RCC 7860 (cell line): ENCODE measurements at regions not wholly inside any gene's neighbourhood (a gene's known extent, or its start where the extent isn't known, plus 50 kb on each side); places are given as distances from the start of the nearest gene placed in this dataset.

Experiments used
- DNase-seq: peaks from one replicate; pipeline ENCODE4 v3.0.0-alpha.2; 2015; ENCODE audit warnings: low spot score
- FAIRE-seq: peaks from 2 replicates; lab custom pipeline; 2012; peaks lifted over from hg19 to GRCh38; lab: Jason Lieb, UNC

DNA sequence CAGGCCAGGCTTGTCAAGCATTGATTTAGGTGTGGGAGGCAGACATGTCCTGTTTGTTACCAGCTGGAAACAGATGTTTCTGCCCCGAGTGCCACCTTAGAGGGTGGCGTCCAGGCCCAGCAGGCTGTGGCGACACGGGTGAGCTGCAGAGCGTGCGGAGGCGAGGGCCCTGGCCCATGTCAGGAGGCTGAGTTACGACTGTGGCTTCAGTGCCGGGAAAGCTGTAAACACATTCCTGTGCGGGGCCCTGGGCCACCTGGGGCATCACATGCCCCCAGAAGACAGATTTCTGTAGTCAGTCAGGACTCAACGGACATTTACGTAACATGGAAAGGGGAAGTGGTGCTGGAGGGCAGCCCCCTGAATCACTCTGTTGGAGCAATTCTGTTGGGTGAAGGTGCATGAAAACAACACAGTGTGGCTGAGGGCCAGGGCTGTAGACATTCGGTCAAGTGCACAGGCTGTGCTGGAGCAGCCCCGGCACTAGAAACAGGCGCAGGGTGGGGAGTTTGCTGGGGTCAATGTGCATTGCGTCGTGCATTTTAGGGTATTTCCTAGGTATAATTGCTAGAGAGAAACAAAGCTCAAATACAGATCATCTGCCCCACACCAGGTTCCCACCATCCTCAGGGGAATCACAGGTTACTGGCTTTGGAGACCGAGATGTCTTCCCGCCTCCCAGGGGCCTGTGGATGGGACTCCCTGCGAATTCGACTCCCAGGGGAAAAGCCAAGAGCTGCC lies 291.8 kb downstream of the TMEM121 start:
- FAIRE-seq (no peak), DNase-seq (no peak)

DNA sequence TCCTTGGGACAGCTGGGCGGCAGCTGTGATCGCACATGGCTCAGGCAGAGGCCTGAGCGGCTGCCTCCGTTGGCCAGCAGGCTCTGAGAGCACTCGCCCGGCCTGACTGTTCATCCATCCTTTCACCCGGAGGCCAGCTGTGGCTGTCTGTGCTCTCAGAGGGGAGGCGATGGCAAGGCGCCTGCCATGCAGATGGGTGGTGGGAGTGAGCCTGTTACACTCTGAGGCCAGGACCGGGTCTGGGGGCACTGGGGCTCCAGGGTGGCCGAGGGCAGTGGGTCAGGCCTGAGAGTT lies 292.3 kb downstream of the TMEM121 start:
- FAIRE-seq (no peak), DNase-seq (no peak)

DNA sequence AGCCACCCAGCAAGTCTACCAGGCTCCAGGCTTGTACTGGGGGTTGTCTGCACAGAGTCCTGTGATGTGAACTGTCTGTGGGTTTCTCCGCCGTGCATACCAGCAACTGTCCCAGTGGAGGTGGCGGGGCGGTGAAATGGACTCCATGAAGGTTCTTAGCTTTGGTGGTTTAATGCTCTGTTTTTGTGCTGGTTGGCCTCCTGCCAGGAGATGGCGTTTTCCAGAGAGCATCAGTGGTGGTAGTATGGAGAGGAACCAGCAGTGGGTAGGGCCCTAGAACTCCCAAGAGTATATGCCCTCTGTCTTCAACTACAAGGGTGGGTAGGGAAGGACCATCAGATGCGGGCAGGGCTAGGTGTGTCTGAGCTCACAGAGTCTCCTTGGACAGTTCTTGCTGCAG lies 303.8 kb downstream of the TMEM121 start:
- no peak for FAIRE-seq
- no peak for DNase-seq

DNA sequence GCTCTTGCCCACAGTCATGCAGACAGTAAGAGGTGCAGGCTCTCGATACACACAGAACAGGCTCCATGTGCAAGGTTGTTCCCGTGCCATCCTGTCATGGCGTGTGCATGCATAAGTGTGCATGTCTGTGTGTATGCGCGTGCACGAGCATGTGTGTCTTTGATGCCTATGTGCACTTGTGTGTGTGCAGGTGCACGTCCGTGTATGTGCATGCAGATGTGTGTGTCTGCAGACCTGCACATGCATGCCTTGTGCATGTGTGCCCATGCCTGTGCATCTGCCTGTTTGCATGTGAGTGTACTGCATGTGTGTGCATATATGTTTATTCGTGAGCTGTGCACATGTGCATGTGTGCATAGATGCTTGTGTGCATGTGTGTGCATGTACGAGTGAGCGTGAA lies 309.8 kb downstream of the TMEM121 start:
- DNase-seq (no peak), FAIRE-seq (no peak)

DNA sequence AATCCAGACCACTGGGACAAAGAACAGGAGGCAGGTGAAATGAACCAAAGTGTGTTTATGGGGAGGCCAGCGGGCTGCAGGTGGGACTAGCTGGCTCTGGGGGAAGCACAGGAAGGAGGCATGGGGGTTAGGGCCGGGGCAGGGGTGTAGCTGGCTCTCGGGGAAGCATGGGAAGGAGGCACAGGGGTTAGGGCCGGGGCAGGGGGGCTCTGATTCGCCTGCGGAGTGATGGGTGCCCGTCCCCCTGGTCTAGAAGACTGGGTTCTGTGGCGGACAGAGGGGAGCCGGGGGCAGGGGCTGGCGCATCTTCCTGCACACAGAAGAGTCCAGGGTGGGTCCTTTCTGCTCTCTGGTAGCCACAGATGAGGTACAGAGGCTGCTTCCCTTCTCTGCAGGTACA lies 310.3 kb downstream of the TMEM121 start:
- no peak for FAIRE-seq
- DNase-seq = no peak

DNA sequence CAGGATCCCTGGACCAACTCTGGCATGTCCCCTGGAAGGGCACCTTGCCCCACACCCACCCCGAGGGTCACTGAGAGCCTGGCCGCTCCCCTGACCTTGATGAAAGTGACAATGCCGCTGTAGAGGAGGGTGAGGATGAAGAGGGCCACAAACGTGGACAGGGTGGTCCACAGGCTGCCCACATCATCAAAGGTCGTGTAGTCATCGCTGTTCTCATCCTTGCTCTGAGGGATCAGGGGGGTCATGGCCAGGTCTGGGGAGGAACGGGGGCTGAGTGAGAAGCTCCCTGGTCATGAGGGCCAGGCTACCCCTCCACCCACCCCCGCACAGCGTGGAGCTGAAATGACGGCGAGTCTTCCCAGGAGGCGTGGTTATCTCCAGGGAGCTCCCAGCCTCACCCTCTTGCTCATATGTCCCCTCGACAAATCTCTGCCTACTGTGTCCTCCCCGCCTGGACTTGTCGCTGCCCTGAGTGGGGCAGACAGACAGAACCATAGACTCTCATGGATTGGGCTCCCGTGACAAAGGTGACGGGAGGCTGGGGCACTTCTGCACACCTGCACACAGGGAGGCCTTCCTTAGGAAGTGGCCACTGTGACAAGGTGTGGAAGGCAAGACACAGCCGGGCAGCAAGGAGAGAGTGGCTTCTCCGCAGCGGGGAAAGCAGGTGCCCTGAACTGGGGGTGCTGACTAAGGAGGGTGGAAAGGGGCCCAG lies 311.1 kb downstream of the TMEM121 start:
- FAIRE-seq (no peak), DNase-seq (no peak)

DNA sequence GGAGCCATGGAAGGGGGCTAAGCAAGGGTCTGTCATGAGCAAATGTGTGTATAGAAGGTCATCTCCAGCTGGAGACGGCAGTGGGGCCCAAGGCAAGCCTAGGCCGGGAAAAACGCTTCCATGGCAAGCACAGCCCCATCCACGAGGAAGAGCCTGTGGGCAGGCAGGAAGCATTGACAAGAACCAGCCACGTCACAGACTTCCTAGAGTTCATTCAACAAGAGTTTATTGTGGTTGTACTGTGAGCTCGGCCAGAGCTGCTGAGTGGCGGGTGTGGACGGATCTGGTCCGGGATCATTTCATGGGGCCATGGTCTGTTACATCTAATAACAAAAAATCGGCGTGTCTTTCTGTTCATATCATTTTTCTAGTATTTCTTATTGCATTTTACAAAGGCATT lies 311.7 kb downstream of the TMEM121 start:
- DNase-seq (no peak), FAIRE-seq (no peak)

DNA sequence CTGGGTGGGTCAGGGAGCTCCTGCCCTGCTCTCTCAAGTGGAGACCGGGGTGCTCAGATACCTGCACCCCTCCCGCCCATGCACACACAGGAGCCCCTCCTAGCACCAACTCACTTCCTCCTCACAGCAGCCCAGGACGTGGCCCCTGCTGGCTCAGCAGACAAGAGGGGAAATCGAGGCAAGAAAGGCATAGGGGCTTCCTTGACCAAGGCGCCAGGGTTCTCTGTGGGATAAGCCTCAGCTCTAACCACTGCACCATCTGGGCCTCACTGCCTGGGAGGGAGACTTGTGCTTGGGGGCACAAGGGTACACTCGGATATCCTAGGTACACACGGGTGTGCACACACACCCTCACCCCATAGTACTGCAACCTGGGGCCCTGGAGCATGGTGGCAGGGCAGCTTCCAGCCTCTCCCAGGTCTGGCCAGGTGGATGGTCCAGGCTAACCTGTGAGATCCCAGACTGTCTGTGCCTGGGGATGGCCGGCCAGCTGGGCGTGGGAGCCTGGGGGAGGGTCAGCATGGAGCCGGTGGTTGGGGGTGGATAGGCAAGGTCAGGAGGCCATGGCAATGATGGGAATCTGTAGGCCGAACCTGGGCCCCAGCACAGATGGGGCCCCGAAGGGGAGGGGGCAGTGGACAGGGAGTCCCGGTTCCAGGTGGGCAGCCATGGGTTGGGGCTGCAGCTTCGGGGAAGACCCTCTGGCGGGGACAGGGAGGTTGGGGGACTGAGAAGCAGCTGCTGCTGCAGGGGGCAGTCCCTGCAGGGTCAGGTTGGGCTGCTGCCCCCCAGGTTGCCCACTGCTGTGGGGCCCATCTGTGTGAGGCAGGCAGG lies 312.4 kb downstream of the TMEM121 start:
- DNase-seq (no peak), FAIRE-seq (no peak)

DNA sequence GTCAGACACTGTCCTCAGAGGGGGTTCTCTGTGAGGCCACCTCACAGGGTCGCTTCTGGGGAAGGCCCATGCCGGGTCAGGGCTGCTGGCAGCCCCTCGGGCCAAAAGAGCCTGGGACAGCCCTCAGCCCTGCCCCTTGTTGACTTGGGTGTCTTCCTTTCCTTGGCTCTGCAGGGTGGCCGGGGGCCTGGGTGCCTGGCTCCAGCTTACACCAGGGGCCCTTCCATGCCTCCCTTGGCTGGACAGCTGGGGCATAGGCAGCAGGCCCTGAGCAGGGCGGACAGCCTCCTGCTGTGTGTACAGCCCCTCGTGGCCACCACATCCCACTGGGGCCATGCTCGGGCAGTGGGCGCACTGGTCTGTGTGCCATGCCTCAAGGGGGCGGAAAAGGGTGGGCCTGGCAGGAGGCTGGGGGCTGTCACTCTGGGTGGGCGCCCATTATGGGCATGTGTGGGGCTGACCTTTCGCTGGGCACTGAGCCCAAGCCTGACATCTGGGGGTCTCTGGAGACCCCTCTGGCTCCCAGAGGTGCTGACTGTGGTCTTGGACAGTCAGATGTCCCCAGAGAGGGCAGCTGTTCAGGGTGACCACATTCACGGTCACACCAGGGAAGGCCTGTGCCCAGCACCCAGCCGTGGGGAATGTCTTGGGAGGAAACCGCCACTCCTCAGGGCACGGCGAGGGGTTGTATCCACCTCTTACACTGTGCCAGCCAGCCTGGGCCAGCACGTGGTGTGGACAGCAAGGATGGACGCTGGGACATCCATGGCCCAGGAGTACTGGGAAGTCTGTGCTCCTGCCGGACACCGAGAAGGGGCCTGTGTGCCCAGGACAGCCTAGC lies 313.3 kb downstream of the TMEM121 start:
- DNase-seq = no peak
- no peak for FAIRE-seq

DNA sequence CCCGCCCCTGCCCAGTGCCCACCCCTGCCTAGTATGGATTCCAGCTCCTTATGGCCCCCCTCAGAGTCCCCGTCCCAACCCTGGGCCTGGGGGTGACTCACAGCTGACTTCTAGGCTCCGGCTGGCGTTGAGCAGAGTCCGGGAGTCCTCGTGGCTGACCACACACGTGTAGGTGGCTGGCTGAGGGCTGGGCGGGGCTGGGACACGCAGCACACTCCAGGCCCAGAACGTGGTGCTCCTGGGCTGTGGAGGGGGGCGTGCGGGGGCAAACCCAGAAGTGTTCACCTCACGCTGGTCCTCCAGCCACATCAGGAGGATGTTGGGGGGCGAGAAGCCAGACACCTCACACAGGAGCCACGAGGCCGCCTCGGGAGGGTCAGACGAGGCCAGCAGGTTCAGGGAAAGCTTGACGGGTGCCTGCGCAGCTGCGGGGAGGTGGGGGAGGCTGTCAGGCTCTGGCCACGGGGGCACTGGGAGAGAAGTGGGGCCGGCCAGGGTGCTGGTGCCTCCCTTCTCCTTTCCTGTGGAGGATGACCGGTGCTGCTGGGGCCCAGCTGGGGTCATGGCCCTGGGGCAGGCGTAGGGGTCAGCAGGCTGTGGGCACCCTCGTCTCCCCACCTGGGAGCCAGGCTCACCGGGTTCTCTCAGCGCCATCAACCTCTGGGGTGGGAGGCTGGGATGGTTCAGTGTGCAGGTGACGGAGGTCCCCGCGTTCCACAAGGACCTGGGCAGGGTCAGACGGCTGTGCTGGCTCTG lies 314.1 kb downstream of the TMEM121 start:
- FAIRE-seq = no peak
- DNase-seq = no peak

DNA sequence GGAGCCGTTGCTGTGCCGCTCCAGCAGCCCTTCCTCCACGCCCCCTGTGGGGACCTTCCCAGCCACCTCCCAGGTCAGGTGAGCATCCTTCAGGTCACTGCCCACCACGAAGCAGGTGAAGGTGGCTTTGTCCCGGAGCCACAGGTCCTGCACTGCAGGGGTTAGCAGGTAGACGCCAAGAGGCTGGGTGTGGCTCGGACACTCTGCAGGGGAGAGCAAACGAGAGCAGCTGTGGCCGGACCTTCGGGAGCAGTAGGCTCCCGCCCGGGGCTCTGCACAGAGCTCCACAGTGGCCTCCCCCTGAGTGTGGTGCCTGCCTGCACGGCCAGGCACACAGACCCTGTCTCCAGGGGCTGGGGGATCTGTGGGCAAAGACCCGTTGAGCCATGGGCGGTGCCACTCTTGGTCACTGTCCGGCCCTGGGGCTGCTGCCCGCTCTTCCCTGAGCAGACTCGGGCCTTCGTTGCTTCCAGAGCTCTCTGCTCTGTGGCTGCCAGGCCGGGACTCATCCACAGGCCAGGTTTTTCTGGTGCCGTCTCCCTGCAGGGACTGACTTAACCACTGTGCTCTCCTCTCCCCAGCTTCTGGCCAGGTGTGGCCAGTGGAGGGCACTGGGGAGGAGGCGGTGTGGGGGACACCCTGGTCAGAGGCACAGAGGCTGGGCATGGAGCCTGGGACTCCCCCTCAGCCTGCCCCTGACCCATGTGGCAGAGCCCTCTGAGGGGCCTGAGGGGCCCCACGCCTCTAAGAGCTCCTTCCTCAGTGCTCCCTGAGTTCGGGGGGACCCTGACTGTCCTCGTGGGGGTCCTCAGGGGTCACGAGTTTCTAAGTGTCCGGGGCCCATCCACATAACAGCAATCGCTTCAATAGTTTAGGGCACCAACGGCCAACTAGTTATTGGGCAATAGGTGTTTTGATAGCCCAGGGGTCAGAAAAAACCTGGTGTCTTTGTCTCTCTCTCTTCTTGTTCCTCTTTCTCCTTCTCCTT lies 314.9 kb downstream of the TMEM121 start:
- no peak for DNase-seq
- FAIRE-seq = no peak

DNA sequence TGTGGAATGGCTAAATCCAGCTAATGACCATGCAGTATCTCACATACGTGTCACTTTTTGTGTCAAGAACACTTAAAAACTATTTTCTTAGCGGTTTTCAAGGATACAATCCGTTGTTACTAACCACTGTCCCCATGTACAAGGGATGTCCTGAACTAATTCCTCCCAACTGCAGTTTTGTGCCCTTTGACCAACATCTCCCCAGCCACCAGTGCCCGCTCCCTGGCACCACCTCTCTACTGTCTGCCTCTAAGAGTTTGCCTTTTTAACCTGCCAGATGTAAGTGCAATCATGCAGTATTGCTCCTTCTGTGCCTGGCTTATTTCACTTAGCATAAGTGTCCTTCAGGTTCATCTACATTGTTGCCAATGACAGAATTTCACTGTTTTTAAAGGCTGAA lies 315.7 kb downstream of the TMEM121 start:
- FAIRE-seq = no peak

DNA sequence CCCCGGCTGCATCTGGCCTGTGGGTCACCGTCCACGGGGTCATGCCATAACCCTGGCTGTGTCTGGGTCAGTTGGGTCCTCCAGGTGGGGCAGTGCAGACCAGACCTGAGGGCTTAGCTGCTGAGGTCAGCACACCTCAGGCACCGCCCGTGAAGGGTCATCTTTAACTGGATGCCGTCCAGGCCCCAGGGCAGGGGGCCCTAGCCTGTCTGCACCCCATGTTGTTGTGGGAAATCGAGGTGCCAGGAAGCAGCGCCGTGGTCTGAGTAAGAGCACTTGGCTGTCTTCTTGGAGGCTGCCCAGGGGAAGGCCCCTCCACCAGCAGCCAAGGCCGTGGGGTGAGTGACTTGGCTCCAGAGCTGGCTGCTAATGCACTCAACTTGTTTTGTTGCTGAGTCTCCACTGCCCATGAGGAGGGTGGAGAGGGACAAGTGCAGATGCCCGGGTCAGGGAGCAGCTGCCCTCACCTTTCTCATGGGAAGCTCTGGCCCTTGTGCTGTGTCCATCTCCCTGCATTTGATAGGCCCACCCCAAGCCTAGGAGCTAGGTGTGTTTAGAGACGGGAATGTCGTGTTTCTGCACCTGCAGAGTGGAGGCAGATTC lies 317.2 kb downstream of the TMEM121 start:
- FAIRE-seq (no peak), DNase-seq (no peak)

More for the DNA sequence above, 315.7 kb downstream of the TMEM121 start:
- DNase-seq = no peak

DNA sequence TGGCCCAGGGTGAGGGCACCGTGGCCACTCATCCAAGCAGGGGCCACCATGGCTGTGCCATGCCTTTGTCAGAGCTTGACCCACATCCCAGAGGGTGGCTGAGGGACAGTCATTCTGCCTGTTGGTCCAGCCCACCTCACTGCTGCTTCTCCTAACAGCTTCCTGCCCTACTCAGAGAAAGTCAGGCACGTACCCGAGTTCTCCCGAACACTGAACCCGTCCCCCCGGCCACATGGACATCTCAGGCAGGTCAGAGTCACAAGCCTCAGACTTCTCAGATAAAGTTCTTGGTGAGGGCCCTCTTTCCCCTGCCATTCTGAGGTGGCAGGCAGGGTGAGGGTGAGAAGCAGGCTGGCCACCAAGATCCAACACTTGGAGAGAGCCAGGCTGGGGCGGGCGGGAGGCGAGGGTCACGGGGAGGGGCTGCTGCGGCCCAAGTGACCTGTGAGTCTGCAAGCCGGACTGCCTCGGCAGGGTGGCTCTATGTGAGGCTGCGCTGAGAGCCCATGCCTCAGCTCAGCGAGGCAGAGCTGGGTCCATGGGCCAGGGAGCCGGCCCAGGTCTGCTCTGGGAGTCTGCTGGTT lies 317.8 kb downstream of the TMEM121 start:
- no peak for FAIRE-seq

DNA sequence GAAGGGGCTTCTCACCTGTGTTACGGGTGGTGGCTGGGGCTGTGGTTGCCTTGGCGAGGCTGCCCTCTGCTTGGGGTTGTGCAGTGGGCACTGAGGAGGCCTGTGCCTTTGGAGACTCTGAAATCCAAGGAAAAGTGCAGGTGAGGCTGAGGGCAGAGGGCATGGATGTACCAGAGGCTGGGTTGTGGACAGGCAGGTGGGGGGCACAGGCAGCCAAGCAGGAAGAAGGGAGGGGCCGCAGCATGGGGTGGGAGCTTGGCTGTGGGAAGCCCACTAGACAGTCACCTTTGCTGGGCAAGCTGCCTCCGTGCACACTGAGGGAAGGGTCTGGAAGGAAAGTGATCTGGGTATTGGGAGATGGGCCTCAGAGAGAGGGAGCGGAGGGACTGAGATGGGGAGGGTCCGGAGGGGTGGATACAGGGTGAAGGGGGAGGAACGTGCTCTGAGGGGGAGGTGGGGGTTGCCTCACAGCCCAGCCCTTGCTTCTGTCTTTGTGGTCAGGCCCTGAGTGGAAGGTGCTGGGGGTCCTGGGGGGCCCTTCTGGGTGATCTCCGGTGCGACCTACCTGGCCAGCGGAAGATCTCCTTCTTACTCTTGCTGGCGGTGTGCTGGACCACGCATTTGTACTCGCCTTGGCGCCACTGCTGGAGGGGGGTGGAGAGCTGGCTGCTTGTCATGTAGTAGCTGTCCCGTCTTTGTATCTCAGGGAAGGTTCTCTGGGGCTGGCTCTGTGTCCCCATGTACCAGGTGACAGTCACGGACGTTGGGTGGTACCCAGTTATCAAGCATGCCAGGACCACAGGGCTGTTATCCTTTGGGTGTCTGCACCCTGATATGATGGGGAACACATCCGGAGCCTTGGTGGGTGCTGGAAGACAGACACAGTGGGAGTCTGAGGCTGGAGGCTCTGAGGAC lies 318.7 kb downstream of the TMEM121 start:
- no peak for FAIRE-seq
- DNase-seq = no peak

More for the DNA sequence above, 317.8 kb downstream of the TMEM121 start:
- no peak for DNase-seq

DNA sequence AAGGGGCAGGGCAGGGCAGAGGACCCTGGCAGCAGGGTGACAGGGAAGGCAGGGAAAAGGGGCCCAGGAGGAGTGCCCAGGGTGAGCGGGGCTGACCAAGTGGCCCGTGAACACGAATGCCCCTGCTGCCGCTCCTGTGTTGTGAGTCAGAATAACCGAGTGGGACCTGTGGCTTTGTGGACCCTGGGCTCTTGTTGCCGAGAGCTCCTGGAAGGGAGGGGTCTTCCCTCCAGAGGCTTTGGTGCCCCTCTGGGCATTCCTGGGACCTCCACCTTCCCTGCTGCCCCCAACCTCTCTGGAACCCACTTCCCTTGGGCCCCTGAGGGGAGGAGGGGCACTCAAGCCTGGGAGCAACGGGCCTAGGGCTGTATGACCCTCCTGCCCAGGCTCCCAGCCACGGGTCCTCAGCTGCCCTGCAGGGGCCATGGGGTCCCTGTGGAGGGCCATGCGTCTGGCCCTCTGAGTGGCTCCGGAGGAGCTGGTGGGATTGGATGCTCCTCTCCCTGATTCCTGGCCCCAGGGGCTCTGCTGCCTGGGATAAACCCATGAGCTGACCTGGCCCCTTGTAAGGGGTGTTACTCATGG lies 319.4 kb downstream of the TMEM121 start:
- DNase-seq = no peak

DNA sequence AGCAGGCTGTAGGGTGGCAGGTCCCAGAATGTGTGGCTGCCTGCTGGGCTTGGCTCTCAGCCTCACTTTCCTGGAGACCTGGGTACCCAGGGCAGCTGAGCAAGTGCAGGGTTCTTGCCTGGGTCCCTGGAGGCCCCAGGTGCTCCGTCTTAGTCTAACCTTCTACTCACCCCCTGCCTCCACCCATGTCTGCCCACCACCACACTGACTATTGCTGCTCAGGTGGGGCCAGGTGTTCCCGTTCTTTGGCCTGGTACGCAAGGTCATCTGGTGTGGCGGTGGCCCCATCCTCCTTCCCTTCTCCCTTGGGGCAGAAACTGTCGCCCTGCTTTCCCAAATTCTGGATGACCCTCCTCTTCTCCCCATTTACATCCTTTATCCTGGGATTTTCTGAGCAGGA lies 319.9 kb downstream of the TMEM121 start:
- no peak for FAIRE-seq
- DNase-seq = no peak

More for the DNA sequence above, 319.4 kb downstream of the TMEM121 start:
- no peak for FAIRE-seq
